Activated T-helper 17 cell treated with anti-CD3 and anti-CD28 coated beads, Interleukin-2, amount 50 U/mL, for 72 hours (primary cell): ENCODE measurements at regions not wholly inside any gene's neighbourhood (a gene's known extent, or its start where the extent isn't known, plus 50 kb on each side); places are given as distances from the start of the nearest gene placed in this dataset.

Experiments
- ATAC-seq: fragments of 150-1000 bp; cut with Tn5 transposase; replicated peaks from 2 replicates; pipeline ENCODE4 v1.10.0; 2021; ENCODE audit warnings: mild to moderate bottlenecking, moderate library complexity
- H3K27ac Mint-ChIP-seq: one replicate; pipeline ENCODE4 v1.8.0; 2022; ENCODE audit warnings: mixed read lengths
- H3K27me3 Mint-ChIP-seq: one replicate; pipeline ENCODE4 v1.8.0; 2022; ENCODE audit warnings: mixed read lengths
- H3K36me3 Mint-ChIP-seq: one replicate; pipeline ENCODE4 v1.8.0; 2022; ENCODE audit warnings: low read depth, mild to moderate bottlenecking, mixed read lengths
- H3K4me1 Mint-ChIP-seq: one replicate; pipeline ENCODE4 v1.8.0; 2022; ENCODE audit warnings: mixed read lengths
- H3K4me3 Mint-ChIP-seq: one replicate; pipeline ENCODE4 v1.8.0; 2022; ENCODE audit warnings: mild to moderate bottlenecking, mixed read lengths
- H3K9me3 Mint-ChIP-seq: one replicate; pipeline ENCODE4 v1.8.0; 2022; ENCODE audit warnings: mixed read lengths

GRCh38 chr5:133665571-133665970, 53.2 kb upstream of the FSTL4 start:
- ATAC-seq = no peak
- no peak overlapping the region for H3K27ac Mint-ChIP-seq
- H3K4me3 Mint-ChIP-seq = no peak overlapping the region
- H3K27me3 Mint-ChIP-seq = peaks cover 11% of the 10 kb centered on the region
- H3K9me3 Mint-ChIP-seq = no peaks in the 10 kb centered on the region
- no peaks in the 10 kb centered on the region for H3K36me3 Mint-ChIP-seq
- H3K4me1 Mint-ChIP-seq = no peaks in the 10 kb centered on the region

GRCh38 chr5:133664422-133664821, 52.1 kb upstream of the FSTL4 start:
- peaks cover 11% of the 10 kb centered on the region for H3K27me3 Mint-ChIP-seq
- no peaks in the 10 kb centered on the region for H3K9me3 Mint-ChIP-seq
- H3K4me1 Mint-ChIP-seq = no peaks in the 10 kb centered on the region
- no peak for ATAC-seq
- H3K36me3 Mint-ChIP-seq = no peaks in the 10 kb centered on the region
- no peak overlapping the region for H3K27ac Mint-ChIP-seq
- H3K4me3 Mint-ChIP-seq = no peak overlapping the region

- H3K27ac Mint-ChIP-seq = no peak overlapping the region
- no peaks in the 10 kb centered on the region for H3K9me3 Mint-ChIP-seq
- no peaks in the 10 kb centered on the region for H3K4me1 Mint-ChIP-seq
- ATAC-seq = no peak
- peaks cover 15% of the 10 kb centered on the region for H3K27me3 Mint-ChIP-seq
- H3K36me3 Mint-ChIP-seq = no peaks in the 10 kb centered on the region
- no peak overlapping the region for H3K4me3 Mint-ChIP-seq
These were observed 51.2 kb upstream of the FSTL4 start for GRCh38 chr5:133663397-133664054.

GRCh38 chr5:133662578-133662977, 50.2 kb upstream of the FSTL4 start:
- no peak overlapping the region for H3K4me3 Mint-ChIP-seq
- peaks cover 18% of the 10 kb centered on the region for H3K27me3 Mint-ChIP-seq
- H3K4me1 Mint-ChIP-seq = no peaks in the 10 kb centered on the region
- no peak overlapping the region for H3K27ac Mint-ChIP-seq
- no peak for ATAC-seq
- no peaks in the 10 kb centered on the region for H3K9me3 Mint-ChIP-seq
- H3K36me3 Mint-ChIP-seq = no peaks in the 10 kb centered on the region
